NCI-H1436 treated with DMSO at 0.1 percent for 48 hours (cell line): ENCODE measurements at regions not wholly inside any gene's neighbourhood (a gene's known extent, or its start where the extent isn't known, plus 50 kb on each side); places are given as distances from the start of the nearest gene placed in this dataset.

Experiments used
- DNase-seq: peaks from one replicate; lab custom pipeline; 2025; lab: John Stamatoyannopoulos, UW

- no peak for DNase-seq
Measured at GRCh38 chr2:150705767-150706166, 218.3 kb upstream of the RND3 start.

DNA sequence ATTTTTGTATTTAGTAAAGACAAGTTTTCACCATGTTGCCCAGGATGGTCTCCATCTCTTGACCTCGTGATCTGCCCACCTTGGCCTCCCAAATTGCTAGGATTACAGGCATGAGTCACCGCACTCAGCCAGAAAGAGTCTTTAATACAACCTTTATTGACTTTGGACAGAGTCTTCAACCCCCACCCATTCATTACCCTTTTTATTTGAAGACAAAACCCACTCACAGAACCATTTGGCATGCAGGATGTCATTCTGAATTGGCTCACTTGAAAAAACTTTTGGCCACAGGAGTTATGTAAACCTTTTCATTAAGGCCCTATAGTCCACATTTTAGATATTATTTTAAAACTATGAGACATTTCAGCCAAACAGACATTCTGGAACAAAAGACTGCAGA lies 217.9 kb upstream of the RND3 start:
- no peak for DNase-seq

- DNase-seq, result no peak
Measured at GRCh38 chr2:150702791-150703190, 215.3 kb upstream of the RND3 start.

GRCh38 chr2:150700666-150701580 lies 213.5 kb upstream of the RND3 start:
- no peak for DNase-seq

DNA sequence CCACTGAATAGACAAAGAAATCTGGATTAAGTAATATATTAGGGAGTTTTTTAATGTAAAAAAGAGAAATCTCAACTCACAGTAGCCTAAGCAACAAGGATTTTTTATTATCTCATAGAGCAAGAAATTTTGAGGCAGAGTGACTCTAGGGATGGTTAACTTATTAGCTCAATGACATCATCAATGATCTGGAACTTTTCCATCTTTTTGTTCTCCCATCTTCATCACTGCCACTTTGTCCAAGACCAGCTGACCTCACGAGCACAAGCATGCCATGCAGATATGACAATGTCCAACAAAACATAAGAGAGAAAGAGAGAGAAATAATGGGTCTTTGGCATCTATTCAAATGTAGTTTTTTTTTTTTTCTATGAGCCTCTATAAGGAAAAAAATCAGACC lies 211.8 kb upstream of the RND3 start:
- DNase-seq, result no peak

- no peak for DNase-seq
Measured at GRCh38 chr2:150698016-150698661, 210.7 kb upstream of the RND3 start.

DNA sequence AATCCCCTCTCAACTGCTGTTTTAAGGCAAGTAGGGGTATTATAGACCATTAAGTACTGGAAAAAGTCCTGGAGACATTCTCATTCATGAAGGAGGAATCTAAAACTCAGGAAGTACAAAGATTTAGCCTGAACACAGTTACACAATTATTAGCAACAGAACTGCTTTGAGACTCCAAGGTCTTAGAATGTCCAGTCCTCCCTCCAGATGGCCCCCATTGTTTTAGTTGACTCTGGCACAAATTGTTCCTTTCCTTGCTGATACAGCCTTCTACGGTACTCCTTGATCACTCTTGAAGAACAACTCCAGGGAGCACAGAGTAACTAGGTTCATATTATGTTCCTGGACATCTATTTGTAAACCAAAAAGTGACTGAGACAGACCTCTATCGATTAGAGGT lies 210.1 kb upstream of the RND3 start:
- DNase-seq, result no peak

DNA sequence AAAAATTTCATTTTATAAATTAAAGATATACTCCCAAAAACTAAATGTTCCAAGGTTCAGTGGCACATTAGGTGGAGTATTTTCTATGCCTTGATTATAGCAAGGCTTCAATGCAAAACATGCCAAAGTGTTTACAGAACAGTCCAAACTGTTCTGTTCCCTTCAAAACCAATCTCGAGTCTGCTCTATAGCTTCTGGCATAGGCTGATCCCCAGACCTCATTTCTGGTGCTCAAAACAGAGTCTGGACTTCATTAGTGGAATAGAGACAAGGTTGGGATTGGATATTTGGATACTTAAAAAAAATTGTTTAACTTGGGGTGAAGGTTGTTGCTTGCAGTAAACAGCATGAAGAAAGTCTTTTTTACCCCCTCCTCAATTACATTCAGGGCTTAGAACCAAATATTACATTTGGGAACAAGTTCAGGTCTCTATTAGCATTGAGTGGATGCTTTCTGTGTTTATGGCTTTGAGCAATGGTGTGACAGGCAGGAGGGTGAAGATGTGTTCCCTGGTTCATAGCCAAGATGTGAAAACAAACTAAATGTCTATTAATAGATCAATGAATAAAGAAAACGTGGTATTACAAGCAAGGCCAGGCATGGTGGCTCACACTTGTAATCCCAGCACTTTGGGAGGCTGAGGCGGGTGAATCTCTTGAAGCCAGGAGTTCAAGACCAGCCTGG lies 208.1 kb upstream of the RND3 start:
- DNase-seq, result no peak

DNA sequence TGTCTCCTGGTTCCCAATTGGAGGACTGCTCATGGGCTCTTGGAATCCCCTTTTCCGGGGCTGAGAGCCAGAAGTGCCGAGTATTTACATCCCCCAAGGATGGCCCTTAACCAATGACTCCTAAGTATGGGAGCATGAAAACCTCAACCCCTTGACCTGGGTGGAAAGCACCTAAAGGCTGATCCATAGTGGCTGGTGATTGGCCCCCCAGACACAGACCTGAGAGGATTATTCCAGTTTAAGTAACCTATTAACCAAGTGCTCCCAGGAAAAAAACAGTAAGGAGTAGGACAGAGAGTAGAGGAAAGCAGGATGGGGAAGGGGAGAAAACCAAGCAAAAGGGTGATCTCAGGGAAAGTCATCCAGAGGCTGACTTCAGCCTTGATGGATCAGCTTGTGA lies 206.1 kb upstream of the RND3 start:
- no peak for DNase-seq

DNA sequence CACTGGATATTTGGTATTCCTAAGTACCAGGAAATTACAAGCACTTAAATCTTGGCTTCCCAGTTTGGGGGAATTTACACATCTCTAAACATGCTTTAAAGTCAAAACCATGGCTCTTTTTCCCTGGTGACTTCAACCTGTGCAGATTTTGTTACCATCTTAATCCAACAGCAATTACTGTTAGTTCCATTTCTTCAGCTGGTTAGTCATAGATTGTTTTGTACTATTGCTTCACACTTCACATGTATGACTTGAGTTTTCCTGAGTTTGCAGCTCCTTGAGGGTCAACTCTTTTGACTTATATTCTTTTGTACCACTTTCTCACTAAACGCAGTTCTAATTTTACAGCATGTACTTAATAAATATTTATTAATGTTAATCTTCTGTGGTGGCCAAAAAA lies 203.4 kb upstream of the RND3 start:
- DNase-seq, result no peak

- no peak for DNase-seq
Measured at GRCh38 chr2:150690261-150690660, 202.8 kb upstream of the RND3 start.

GRCh38 chr2:150689590-150689989 lies 202.1 kb upstream of the RND3 start:
- DNase-seq, result no peak

DNA sequence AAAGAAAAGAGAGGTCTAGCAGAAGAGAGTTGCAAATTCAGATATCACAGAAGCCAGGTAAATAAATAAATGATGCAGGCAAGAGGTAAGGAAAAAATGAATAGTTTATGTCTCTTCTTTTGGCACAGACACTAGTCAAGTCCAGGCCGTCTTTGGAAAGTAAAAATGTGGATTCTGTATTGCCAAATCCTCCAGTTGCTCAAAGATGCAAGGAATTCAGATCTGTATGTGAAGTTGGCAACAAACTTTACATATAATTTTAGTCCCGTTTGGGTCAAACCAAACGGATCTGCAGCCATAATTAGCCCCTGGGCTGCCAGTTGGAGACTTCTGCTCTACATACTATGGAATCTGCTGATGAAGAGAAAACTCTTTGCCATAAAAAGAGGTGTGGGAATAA lies 200.5 kb upstream of the RND3 start:
- DNase-seq, result no peak

DNA sequence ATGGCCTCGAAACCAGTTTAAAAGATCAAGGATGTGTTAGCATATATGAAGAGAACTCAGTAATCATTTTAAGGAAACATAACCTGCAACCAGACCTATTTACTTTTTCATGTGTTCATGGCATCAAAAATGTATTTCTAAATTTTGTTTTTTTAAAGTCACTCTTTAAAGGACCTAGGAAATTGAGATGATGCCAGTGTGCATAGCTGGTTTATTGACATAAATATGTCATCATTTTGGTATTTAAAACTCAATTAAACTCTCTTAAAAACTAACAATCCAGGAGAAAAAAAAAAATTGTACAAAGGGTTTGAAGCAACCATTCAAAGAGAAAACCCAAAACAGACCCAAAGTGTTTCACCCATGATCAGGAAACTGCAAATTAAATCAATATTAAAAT lies 198.9 kb upstream of the RND3 start:
- no peak for DNase-seq

GRCh38 chr2:150681120-150681804 lies 193.8 kb upstream of the RND3 start:
- no peak for DNase-seq

DNA sequence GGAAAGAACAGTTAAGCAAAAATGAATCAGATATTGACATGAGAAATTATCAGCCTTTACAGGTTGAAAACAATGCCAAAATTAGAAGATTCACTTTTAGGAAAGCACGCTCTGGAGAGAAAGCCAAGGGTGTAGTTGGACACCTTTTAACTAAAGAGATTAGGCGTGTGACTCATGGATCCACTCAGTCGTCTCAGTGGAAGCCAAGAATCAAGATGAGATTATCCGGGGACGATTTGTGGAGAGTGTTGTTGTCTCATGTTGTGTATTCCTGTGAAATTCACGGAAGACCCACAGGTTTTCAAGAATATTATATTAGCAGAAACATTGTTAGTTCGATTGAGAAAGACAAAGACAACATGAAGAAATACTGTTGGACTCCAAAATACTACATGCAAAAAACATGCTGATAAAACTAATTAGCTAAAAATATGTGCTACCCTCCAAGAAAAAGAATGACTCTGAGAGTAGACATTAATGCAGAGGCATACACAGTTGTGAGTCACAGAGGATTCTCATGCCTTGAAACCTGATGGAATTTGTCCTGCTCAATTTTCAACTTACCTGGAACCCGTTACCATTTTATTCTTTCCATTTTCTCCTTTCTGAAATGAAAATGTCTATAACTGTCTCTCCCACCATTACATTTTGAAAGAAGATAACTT lies 192.1 kb upstream of the RND3 start:
- no peak for DNase-seq

- no peak for DNase-seq
Measured at GRCh38 chr2:150677551-150677950, 190.1 kb upstream of the RND3 start.

- DNase-seq, result no peak
Measured at GRCh38 chr2:150676747-150677383, 189.4 kb upstream of the RND3 start.

GRCh38 chr2:150675807-150676206 lies 188.3 kb upstream of the RND3 start:
- no peak for DNase-seq

DNA sequence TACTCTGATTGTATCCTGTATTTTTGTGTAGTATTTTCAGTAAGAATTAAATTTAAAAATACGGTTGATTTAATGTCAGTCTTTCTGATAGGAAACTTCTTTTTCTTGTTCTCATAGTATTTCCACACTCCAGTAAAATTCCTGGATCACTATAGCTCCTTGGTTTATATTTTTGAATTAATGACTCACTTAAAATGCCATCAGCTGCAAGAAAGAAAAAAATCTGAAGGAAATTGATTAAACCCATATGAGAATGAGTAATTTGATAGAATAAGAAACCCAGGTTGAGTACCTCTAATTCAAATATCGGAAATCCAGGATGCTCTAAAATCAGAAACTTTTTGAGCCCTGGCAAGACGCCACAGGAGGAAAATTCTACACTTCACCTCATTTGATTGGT lies 186.8 kb upstream of the RND3 start:
- DNase-seq, result no peak

DNA sequence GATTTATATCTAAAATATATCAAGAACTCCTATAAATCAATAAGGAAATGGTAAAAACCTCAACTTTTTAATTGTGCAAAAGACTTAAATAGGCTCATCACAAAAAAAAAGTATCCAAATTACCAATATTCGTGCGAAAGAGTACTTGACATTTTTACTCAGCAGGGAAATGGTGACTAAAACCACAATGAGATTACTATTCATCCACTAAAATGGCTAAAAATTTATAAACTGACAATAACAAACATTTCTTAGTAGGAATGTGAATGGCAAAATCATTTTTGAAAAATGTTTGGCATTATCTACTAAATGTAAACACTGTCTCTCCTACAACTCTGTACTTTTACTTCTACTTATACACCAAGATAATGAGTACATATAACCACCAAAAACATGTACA lies 184.8 kb upstream of the RND3 start:
- no peak for DNase-seq
